ENCODE measurements at regions not wholly inside any gene's neighbourhood (a gene's known extent, or its start where the extent isn't known, plus 50 kb on each side); places are given as distances from the start of the nearest gene placed in this dataset.

GRCh38 chr2:106976548-106976947, 90.6 kb upstream of the ST6GAL2 start:
- Histone ChIP-seq H3K36me3 (ENCODE audit: insufficient read depth) (no peaks in the 10 kb centered on the region), H3K4me3 (IDR thresholded peaks at IDR 0.05; ENCODE audit: insufficient read depth, low read depth, low read length) (no peak overlapping the region), H3K79me2 (ENCODE audit: insufficient read depth, low read depth) (no peaks in the 10 kb centered on the region), H3K27me3 (ENCODE audit: insufficient read depth, low read depth) (no peaks in the 10 kb centered on the region), H3K9ac (no peak overlapping the region), H3K4me1 (ENCODE audit: low read depth, poor library complexity, severe bottlenecking) (no peaks in the 10 kb centered on the region), H4K20me1 (ENCODE audit: insufficient read depth) (no peaks in the 10 kb centered on the region), H3K4me2 (no peak overlapping the region), H2AFZ (ENCODE audit: low read depth) (no peak overlapping the region), H3K27ac (no peak overlapping the region)
- no peak for TF ChIP-seq CTCF (conservative IDR thresholded peaks at IDR 0.05; ENCODE audit: low read depth, low read length)

- Histone ChIP-seq H3K36me3 (ENCODE audit: insufficient read depth) (no peaks in the 10 kb centered on the region), H3K4me2 (no peak overlapping the region), H2AFZ (ENCODE audit: low read depth) (no peak overlapping the region), H3K27ac (no peak overlapping the region), H3K27me3 (ENCODE audit: insufficient read depth, low read depth) (no peaks in the 10 kb centered on the region), H3K9ac (no peak overlapping the region), H4K20me1 (ENCODE audit: insufficient read depth) (no peaks in the 10 kb centered on the region), H3K79me2 (ENCODE audit: insufficient read depth, low read depth) (no peaks in the 10 kb centered on the region), H3K4me1 (ENCODE audit: low read depth, poor library complexity, severe bottlenecking) (no peaks in the 10 kb centered on the region), H3K4me3 (IDR thresholded peaks at IDR 0.05; ENCODE audit: insufficient read depth, low read depth, low read length) (no peak overlapping the region)
- TF ChIP-seq CTCF (conservative IDR thresholded peaks at IDR 0.05; ENCODE audit: low read depth, low read length): no peak
Measured at GRCh38 chr2:106977717-106978116, 91.8 kb upstream of the ST6GAL2 start.

DNA sequence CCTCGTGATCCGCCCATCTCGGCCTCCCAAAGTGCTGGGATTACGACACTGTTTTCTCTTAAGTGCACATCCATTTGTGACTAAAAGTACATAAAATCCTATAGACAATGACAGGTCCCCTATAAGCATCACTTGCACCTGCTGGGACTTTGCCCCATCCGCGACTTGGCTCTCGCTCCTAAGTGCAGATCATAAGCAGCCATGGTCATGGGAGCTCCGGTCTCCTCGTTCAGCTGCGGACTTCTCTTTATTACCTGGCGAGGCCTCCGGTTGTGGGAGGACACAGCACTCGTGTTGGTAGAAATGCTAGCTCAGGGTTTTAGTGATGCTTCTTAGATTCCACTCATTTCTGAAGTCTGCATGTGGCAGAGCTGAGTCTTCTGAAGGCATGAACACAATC, 92.7 kb upstream of the ST6GAL2 start:
- H3K4me2 ChIP-seq: no peak overlapping the region
- no peak overlapping the region for H3K27ac ChIP-seq
- H2AFZ ChIP-seq (ENCODE audit: low read depth): no peak overlapping the region
- H3K27me3 ChIP-seq (ENCODE audit: insufficient read depth, low read depth): no peaks in the 10 kb centered on the region
- H3K36me3 ChIP-seq (ENCODE audit: insufficient read depth): no peaks in the 10 kb centered on the region
- TF ChIP-seq CTCF (conservative IDR thresholded peaks at IDR 0.05; ENCODE audit: low read depth, low read length): no peak
- H3K9ac ChIP-seq: no peak overlapping the region
- H3K79me2 ChIP-seq (ENCODE audit: insufficient read depth, low read depth): no peaks in the 10 kb centered on the region
- no peaks in the 10 kb centered on the region for H4K20me1 ChIP-seq (ENCODE audit: insufficient read depth)
- no peaks in the 10 kb centered on the region for H3K4me1 ChIP-seq (ENCODE audit: low read depth, poor library complexity, severe bottlenecking)
- H3K4me3 ChIP-seq (IDR thresholded peaks at IDR 0.05; ENCODE audit: insufficient read depth, low read depth, low read length): no peak overlapping the region

- Histone ChIP-seq H3K4me2 (no peak overlapping the region), H3K9ac (no peak overlapping the region), H3K4me3 (IDR thresholded peaks at IDR 0.05; ENCODE audit: insufficient read depth, low read depth, low read length) (no peak overlapping the region), H3K27ac (no peak overlapping the region), H3K4me1 (ENCODE audit: low read depth, poor library complexity, severe bottlenecking) (no peaks in the 10 kb centered on the region), H3K36me3 (ENCODE audit: insufficient read depth) (no peaks in the 10 kb centered on the region), H2AFZ (ENCODE audit: low read depth) (no peak overlapping the region), H3K79me2 (ENCODE audit: insufficient read depth, low read depth) (no peaks in the 10 kb centered on the region), H3K27me3 (ENCODE audit: insufficient read depth, low read depth) (no peaks in the 10 kb centered on the region), H4K20me1 (ENCODE audit: insufficient read depth) (no peaks in the 10 kb centered on the region)
- no peak for TF ChIP-seq CTCF (conservative IDR thresholded peaks at IDR 0.05; ENCODE audit: low read depth, low read length)
Measured at GRCh38 chr2:106981491-106981890, 95.5 kb upstream of the ST6GAL2 start.

DNA sequence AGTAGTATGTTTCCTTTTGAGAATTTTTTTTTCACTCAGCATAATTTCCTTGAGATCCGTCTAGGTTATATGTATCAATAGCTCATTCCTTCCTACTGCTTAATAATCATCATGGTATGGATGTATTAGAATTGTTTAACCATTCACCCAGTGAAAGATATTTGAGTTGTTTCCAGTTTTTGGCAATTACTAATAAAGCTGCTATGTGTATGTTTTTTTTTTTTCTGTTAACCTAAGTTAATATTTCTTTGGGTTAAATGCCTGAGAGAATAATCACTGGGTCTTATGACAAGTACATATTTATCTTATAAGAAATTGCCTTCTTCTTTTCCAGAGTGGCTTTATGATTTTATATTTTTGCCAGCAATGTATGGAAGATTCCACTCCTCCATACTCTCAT, 96.4 kb upstream of the ST6GAL2 start:
- no peaks in the 10 kb centered on the region for H3K36me3 ChIP-seq (ENCODE audit: insufficient read depth)
- H3K27me3 ChIP-seq (ENCODE audit: insufficient read depth, low read depth): no peaks in the 10 kb centered on the region
- no peaks in the 10 kb centered on the region for H3K79me2 ChIP-seq (ENCODE audit: insufficient read depth, low read depth)
- no peaks in the 10 kb centered on the region for H3K4me1 ChIP-seq (ENCODE audit: low read depth, poor library complexity, severe bottlenecking)
- no peaks in the 10 kb centered on the region for H4K20me1 ChIP-seq (ENCODE audit: insufficient read depth)
- H2AFZ ChIP-seq (ENCODE audit: low read depth): no peak overlapping the region
- TF ChIP-seq CTCF (conservative IDR thresholded peaks at IDR 0.05; ENCODE audit: low read depth, low read length): no peak
- H3K4me3 ChIP-seq (IDR thresholded peaks at IDR 0.05; ENCODE audit: insufficient read depth, low read depth, low read length): no peak overlapping the region
- H3K4me2 ChIP-seq: no peak overlapping the region
- no peak overlapping the region for H3K9ac ChIP-seq
- no peak overlapping the region for H3K27ac ChIP-seq
